ENCODE measurements at regions not wholly inside any gene's neighbourhood (a gene's known extent, or its start where the extent isn't known, plus 50 kb on each side); places are given as distances from the start of the nearest gene placed in this dataset.

DNA sequence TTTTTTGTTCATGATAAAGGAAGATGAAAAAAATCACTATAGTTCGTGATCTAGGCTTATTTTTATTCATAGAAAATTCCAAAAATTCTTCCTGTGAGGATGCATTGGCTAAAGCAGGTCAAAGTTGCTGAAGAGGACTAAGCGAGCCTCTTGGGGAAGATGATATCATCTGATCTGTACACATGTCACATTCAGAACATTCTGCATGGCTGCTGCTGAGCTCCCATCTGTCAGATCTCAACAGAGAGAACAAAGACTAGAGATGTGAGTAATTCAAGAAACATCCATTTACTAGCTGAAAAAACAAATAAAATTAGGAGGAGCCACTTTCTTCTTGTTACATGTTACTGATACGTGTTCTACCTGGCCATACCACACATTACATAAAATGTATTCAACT lies 518.6 kb upstream of the FSIP2 start:
- peaks cover 5% of the 10 kb centered on the region for H3K4me1 Mint-ChIP-seq
- no peaks in the 10 kb centered on the region for H3K9me3 Mint-ChIP-seq
- H3K27me3 Mint-ChIP-seq (ENCODE audit: low read depth) = no peaks in the 10 kb centered on the region
- no peaks in the 10 kb centered on the region for H3K36me3 Mint-ChIP-seq
- H3K4me3 Mint-ChIP-seq = no peak overlapping the region
- DNase-seq (ENCODE audit: low spot score) (no peak), ATAC-seq (no peak)
- ChIA-PET CTCF (no interaction called here), POLR2A (no interaction called here)
- TF ChIP-seq, protein P1, sequence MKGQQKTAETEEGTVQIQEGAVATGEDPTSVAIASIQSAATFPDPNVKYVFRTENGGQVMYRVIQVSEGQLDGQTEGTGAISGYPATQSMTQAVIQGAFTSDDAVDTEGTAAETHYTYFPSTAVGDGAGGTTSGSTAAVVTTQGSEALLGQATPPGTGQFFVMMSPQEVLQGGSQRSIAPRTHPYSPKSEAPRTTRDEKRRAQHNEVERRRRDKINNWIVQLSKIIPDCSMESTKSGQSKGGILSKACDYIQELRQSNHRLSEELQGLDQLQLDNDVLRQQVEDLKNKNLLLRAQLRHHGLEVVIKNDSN (CRISPR knock-in tag; IDR thresholded peaks at IDR 0.05) = no peak
- TF ChIP-seq, protein P2, sequence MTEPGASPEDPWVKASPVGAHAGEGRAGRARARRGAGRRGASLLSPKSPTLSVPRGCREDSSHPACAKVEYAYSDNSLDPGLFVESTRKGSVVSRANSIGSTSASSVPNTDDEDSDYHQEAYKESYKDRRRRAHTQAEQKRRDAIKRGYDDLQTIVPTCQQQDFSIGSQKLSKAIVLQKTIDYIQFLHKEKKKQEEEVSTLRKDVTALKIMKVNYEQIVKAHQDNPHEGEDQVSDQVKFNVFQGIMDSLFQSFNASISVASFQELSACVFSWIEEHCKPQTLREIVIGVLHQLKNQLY (CRISPR knock-in tag; IDR thresholded peaks at IDR 0.05) = no peak
- no peak for TF ChIP-seq CREB1 (CRISPR knock-in tag; IDR thresholded peaks at IDR 0.05)
- no peak for TF ChIP-seq MXD4 (CRISPR knock-in tag; IDR thresholded peaks at IDR 0.05; ENCODE audit: borderline replicate concordance)
- TF ChIP-seq, protein P3, sequence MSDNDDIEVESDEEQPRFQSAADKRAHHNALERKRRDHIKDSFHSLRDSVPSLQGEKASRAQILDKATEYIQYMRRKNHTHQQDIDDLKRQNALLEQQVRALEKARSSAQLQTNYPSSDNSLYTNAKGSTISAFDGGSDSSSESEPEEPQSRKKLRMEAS (CRISPR knock-in tag; IDR thresholded peaks at IDR 0.05) = no peak
- TF ChIP-seq ZNF423 (CRISPR knock-in tag; IDR thresholded peaks at IDR 0.05) = no peak
- TF ChIP-seq, protein P4, sequence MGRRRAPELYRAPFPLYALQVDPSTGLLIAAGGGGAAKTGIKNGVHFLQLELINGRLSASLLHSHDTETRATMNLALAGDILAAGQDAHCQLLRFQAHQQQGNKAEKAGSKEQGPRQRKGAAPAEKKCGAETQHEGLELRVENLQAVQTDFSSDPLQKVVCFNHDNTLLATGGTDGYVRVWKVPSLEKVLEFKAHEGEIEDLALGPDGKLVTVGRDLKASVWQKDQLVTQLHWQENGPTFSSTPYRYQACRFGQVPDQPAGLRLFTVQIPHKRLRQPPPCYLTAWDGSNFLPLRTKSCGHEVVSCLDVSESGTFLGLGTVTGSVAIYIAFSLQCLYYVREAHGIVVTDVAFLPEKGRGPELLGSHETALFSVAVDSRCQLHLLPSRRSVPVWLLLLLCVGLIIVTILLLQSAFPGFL (CRISPR knock-in tag; IDR thresholded peaks at IDR 0.05; ENCODE audit: borderline replicate concordance) = no peak
- TF ChIP-seq NR2C2 (CRISPR knock-in tag; IDR thresholded peaks at IDR 0.05) = no peak
- no peak overlapping the region for H3K27ac Mint-ChIP-seq

DNA sequence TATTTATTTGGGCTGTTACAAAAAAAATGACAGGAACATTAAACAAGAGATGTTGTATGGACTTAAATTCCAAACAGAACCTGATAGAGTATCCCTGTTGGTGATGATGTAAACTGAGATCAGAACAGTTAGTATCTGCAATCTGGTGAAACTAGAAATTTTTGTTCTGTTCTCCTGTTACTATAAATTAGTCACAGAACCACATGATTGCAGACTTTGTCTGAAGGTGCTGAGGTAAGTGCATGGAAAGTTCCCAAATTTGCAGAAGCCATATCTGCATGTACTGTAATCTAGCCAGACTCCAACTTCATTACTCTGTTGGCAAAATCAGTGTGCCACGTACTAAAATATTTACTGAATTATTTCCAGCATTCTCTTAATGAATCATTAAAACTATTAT lies 516.3 kb upstream of the FSIP2 start:
- peaks cover 5% of the 10 kb centered on the region; the same call in 1 of the 2 replicates for H3K9me3 Mint-ChIP-seq
- no peak for TF ChIP-seq SMAD4 (CRISPR knock-in tag; IDR thresholded peaks at IDR 0.05)
- no peak for TF ChIP-seq GABPB1 (CRISPR knock-in tag; IDR thresholded peaks at IDR 0.05)
- TF ChIP-seq ZNF263 (CRISPR knock-in tag; IDR thresholded peaks at IDR 0.05; ENCODE audit: low read depth) = no peak
- TF ChIP-seq, protein P5, sequence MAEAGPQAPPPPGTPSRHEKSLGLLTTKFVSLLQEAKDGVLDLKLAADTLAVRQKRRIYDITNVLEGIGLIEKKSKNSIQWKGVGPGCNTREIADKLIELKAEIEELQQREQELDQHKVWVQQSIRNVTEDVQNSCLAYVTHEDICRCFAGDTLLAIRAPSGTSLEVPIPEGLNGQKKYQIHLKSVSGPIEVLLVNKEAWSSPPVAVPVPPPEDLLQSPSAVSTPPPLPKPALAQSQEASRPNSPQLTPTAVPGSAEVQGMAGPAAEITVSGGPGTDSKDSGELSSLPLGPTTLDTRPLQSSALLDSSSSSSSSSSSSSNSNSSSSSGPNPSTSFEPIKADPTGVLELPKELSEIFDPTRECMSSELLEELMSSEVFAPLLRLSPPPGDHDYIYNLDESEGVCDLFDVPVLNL (CRISPR knock-in tag; IDR thresholded peaks at IDR 0.05; ENCODE audit: borderline replicate concordance, low read depth) = no peak
- TF ChIP-seq NR1H2 (CRISPR knock-in tag; IDR thresholded peaks at IDR 0.05) = no peak
- no peak for TF ChIP-seq ZNF416 (CRISPR knock-in tag; IDR thresholded peaks at IDR 0.05)
- TF ChIP-seq ZNF396 (CRISPR knock-in tag; IDR thresholded peaks at IDR 0.05; ENCODE audit: borderline replicate concordance) = no peak
- no peak for TF ChIP-seq KAT7 (CRISPR knock-in tag; IDR thresholded peaks at IDR 0.05; ENCODE audit: borderline replicate concordance)
- no peak for TF ChIP-seq ZNF423 (CRISPR knock-in tag; IDR thresholded peaks at IDR 0.05)
- no peak for TF ChIP-seq CREM (CRISPR knock-in tag; IDR thresholded peaks at IDR 0.05)
- TF ChIP-seq RELA (CRISPR knock-in tag; IDR thresholded peaks at IDR 0.05; ENCODE audit: borderline replicate concordance) = no peak
- TF ChIP-seq, protein P6, sequence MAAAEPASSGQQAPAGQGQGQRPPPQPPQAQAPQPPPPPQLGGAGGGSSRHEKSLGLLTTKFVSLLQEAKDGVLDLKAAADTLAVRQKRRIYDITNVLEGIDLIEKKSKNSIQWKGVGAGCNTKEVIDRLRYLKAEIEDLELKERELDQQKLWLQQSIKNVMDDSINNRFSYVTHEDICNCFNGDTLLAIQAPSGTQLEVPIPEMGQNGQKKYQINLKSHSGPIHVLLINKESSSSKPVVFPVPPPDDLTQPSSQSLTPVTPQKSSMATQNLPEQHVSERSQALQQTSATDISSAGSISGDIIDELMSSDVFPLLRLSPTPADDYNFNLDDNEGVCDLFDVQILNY (CRISPR knock-in tag; IDR thresholded peaks at IDR 0.05) = no peak
- no peak for TF ChIP-seq OVOL2 (CRISPR knock-in tag; IDR thresholded peaks at IDR 0.05; ENCODE audit: borderline replicate concordance)
- H3K27me3 Mint-ChIP-seq (ENCODE audit: low read depth) = no peaks in the 10 kb centered on the region
- H3K27ac Mint-ChIP-seq = no peak overlapping the region
- no peaks in the 10 kb centered on the region for H3K4me1 Mint-ChIP-seq
- ChIA-PET POLR2A (no interaction called here), CTCF (no interaction called here)
- ATAC-seq (no peak), DNase-seq (ENCODE audit: low spot score) (no peak)
- no peaks in the 10 kb centered on the region for H3K36me3 Mint-ChIP-seq
- H3K4me3 Mint-ChIP-seq = no peak overlapping the region
